Ishikawa (cell line): ENCODE measurements at regions not wholly inside any gene's neighbourhood (a gene's known extent, or its start where the extent isn't known, plus 50 kb on each side); places are given as distances from the start of the nearest gene placed in this dataset.

Experiments
- EP300 ChIP-seq: IDR thresholded peaks from 2 replicates; pipeline ENCODE4 v1.6.1; 2012; ENCODE audit warnings: borderline replicate concordance
- MAX ChIP-seq: IDR thresholded peaks from 2 replicates; pipeline ENCODE4 v1.6.1; 2012
- TAF1 ChIP-seq: IDR thresholded peaks from 2 replicates; pipeline ENCODE4 v1.6.1; 2012; ENCODE audit warnings: low read depth, mild to moderate bottlenecking

GRCh38 chr6:90764001-90764400, 177.1 kb upstream of the MAP3K7 start:
- TF ChIP-seq EP300 (no peak), MAX (no peak), TAF1 (no peak)
